Mucosa of rectum (tissue), 2 donors: ENCODE measurements at regions not wholly inside any gene's neighbourhood (a gene's known extent, or its start where the extent isn't known, plus 50 kb on each side); places are given as distances from the start of the nearest gene placed in this dataset.

Source experiments
- H3K27ac ChIP-seq, 2 donors: one replicate each; pipeline ENCODE4 v1.7.0; 2013; ENCODE audit warnings: inconsistent platforms in 2 of 2, low read depth in 2 of 2, low read length in 2 of 2
- H3K27me3 ChIP-seq, 2 donors: one replicate each; pipeline ENCODE4 v1.7.0; 2013; ENCODE audit warnings: low read length in 2 of 2; ENCODE audit not compliant: control insufficient read depth in 2 of 2, insufficient read depth in 2 of 2
- H3K36me3 ChIP-seq, 2 donors: one replicate each; pipeline ENCODE4 v1.7.0; 2013; ENCODE audit warnings: low read length in 2 of 2; ENCODE audit not compliant: control insufficient read depth in 2 of 2, insufficient read depth in 2 of 2
- H3K4me1 ChIP-seq, 2 donors: one replicate each; pipeline ENCODE4 v1.7.0; 2013; ENCODE audit warnings: low read length in 2 of 2, mild to moderate bottlenecking in 1 of 2; ENCODE audit not compliant: control insufficient read depth in 2 of 2, insufficient read depth in 2 of 2
- H3K4me3 ChIP-seq, 2 donors: one replicate each; pipeline ENCODE4 v1.7.0; 2013; ENCODE audit warnings: low read length in 2 of 2
- H3K9ac ChIP-seq, 2 donors: one replicate each; pipeline ENCODE4 v1.7.0; 2013; ENCODE audit warnings: low read length in 2 of 2, low read depth in 1 of 2, mild to moderate bottlenecking in 1 of 2
- H3K9me3 ChIP-seq, 2 donors: one replicate each; pipeline ENCODE4 v1.7.0; 2013; ENCODE audit warnings: low read length in 2 of 2; ENCODE audit not compliant: control insufficient read depth in 2 of 2
- donor health status: healthy.
- donor health status: Normal muscosa, but diverticular disease.

GRCh38 chrX:46278572-46278971, 266.6 kb downstream of the ZNF674 start:
- H3K4me3 ChIP-seq, result no peak overlapping the region
- no peak overlapping the region for H3K27ac ChIP-seq
- H3K27me3 ChIP-seq, result no peaks in the 10 kb centered on the region
- no peak overlapping the region for H3K9ac ChIP-seq
- no peaks in the 10 kb centered on the region for H3K9me3 ChIP-seq
- no peaks in the 10 kb centered on the region for H3K4me1 ChIP-seq
- H3K36me3 ChIP-seq, result no peaks in the 10 kb centered on the region

GRCh38 chrX:46268412-46268811, 276.8 kb downstream of the ZNF674 start:
- no peaks in the 10 kb centered on the region for H3K4me1 ChIP-seq
- H3K4me3 ChIP-seq, result no peak overlapping the region

GRCh38 chrX:46263494-46263893, 281.7 kb downstream of the ZNF674 start:
- no peak overlapping the region for H3K27ac ChIP-seq
- no peak overlapping the region for H3K4me3 ChIP-seq
- no peaks in the 10 kb centered on the region for H3K36me3 ChIP-seq
- no peak overlapping the region for H3K9ac ChIP-seq
- H3K9me3 ChIP-seq, result no peaks in the 10 kb centered on the region
- H3K27me3 ChIP-seq, result peaks cover 0 to 2% of the 10 kb centered on the region in 2 donors
- no peaks in the 10 kb centered on the region for H3K4me1 ChIP-seq

More at GRCh38 chrX:46268412-46268811, 276.8 kb downstream of the ZNF674 start:
- Histone ChIP-seq H3K27me3 (no peaks in the 10 kb centered on the region), H3K9ac (no peak overlapping the region), H3K27ac (no peak overlapping the region), H3K36me3 (no peaks in the 10 kb centered on the region), H3K9me3 (no peaks in the 10 kb centered on the region)

- Histone ChIP-seq H3K4me1 (no peaks in the 10 kb centered on the region), H3K9ac (no peak overlapping the region), H3K4me3 (no peak overlapping the region), H3K27me3 (peaks cover 0 to 2% of the 10 kb centered on the region in 2 donors), H3K36me3 (no peaks in the 10 kb centered on the region), H3K27ac (no peak overlapping the region), H3K9me3 (no peaks in the 10 kb centered on the region)
Measured at GRCh38 chrX:46262304-46262703, 282.9 kb downstream of the ZNF674 start.

GRCh38 chrX:46260499-46260898, 284.7 kb downstream of the ZNF674 start:
- Histone ChIP-seq H3K27ac (no peak overlapping the region), H3K4me3 (no peak overlapping the region), H3K9me3 (no peaks in the 10 kb centered on the region), H3K4me1 (no peaks in the 10 kb centered on the region), H3K9ac (no peak overlapping the region), H3K27me3 (peaks cover 0 to 2% of the 10 kb centered on the region in 2 donors), H3K36me3 (no peaks in the 10 kb centered on the region)

GRCh38 chrX:46258356-46258755, 286.9 kb downstream of the ZNF674 start:
- no peak overlapping the region for H3K4me3 ChIP-seq
- H3K36me3 ChIP-seq, result no peaks in the 10 kb centered on the region
- peaks cover 0 to 2% of the 10 kb centered on the region in 2 donors for H3K27me3 ChIP-seq
- H3K4me1 ChIP-seq, result no peaks in the 10 kb centered on the region
- H3K27ac ChIP-seq, result no peak overlapping the region
- no peaks in the 10 kb centered on the region for H3K9me3 ChIP-seq
- H3K9ac ChIP-seq, result no peak overlapping the region

- no peak overlapping the region for H3K27ac ChIP-seq
- no peak overlapping the region for H3K4me3 ChIP-seq
- no peaks in the 10 kb centered on the region for H3K27me3 ChIP-seq
- no peaks in the 10 kb centered on the region for H3K9me3 ChIP-seq
- H3K36me3 ChIP-seq, result no peaks in the 10 kb centered on the region
- no peak overlapping the region for H3K9ac ChIP-seq
- no peaks in the 10 kb centered on the region for H3K4me1 ChIP-seq
Measured at GRCh38 chrX:46257451-46257879, 287.8 kb downstream of the ZNF674 start.

- H3K9ac ChIP-seq, result no peak overlapping the region
- H3K4me1 ChIP-seq, result no peaks in the 10 kb centered on the region
- no peak overlapping the region for H3K27ac ChIP-seq
- no peak overlapping the region for H3K4me3 ChIP-seq
- no peaks in the 10 kb centered on the region for H3K27me3 ChIP-seq
- H3K9me3 ChIP-seq, result no peaks in the 10 kb centered on the region
- H3K36me3 ChIP-seq, result no peaks in the 10 kb centered on the region
Measured at GRCh38 chrX:46256875-46257274, 288.3 kb downstream of the ZNF674 start.

- no peak overlapping the region for H3K27ac ChIP-seq
- H3K9ac ChIP-seq, result no peak overlapping the region
- no peaks in the 10 kb centered on the region for H3K9me3 ChIP-seq
- no peaks in the 10 kb centered on the region for H3K36me3 ChIP-seq
- no peak overlapping the region for H3K4me3 ChIP-seq
- no peaks in the 10 kb centered on the region for H3K4me1 ChIP-seq
- no peaks in the 10 kb centered on the region for H3K27me3 ChIP-seq
Measured at GRCh38 chrX:46255046-46255445, 290.2 kb downstream of the ZNF674 start.

GRCh38 chrX:46254641-46255040, 290.6 kb downstream of the ZNF674 start:
- Histone ChIP-seq H3K4me1 (no peaks in the 10 kb centered on the region), H3K4me3 (no peak overlapping the region), H3K36me3 (no peaks in the 10 kb centered on the region), H3K27me3 (no peaks in the 10 kb centered on the region), H3K9ac (no peak overlapping the region), H3K27ac (no peak overlapping the region), H3K9me3 (no peaks in the 10 kb centered on the region)

- no peaks in the 10 kb centered on the region for H3K9me3 ChIP-seq
- H3K36me3 ChIP-seq, result no peaks in the 10 kb centered on the region
- no peak overlapping the region for H3K9ac ChIP-seq
- H3K4me1 ChIP-seq, result no peaks in the 10 kb centered on the region
- H3K27me3 ChIP-seq, result peaks cover 0 to 8% of the 10 kb centered on the region in 2 donors
- no peak overlapping the region for H3K27ac ChIP-seq
- H3K4me3 ChIP-seq, result no peak overlapping the region
Measured at GRCh38 chrX:46251755-46252154, 293.5 kb downstream of the ZNF674 start.
